HG02943 (cell line): ENCODE measurements at regions not wholly inside any gene's neighbourhood (a gene's known extent, or its start where the extent isn't known, plus 50 kb on each side); places are given as distances from the start of the nearest gene placed in this dataset.

Source experiments
- ATAC-seq: cut with Tn5 transposase; IDR thresholded peaks from one replicate; pipeline ENCODE4 v1.9.1; 2021; ENCODE audit warnings: mild to moderate bottlenecking, low read depth, moderate library complexity; ENCODE audit not compliant: unreplicated experiment

- ATAC-seq = no peak
These were observed 69.8 kb downstream of the CD83 start for GRCh38 chr6:14187406-14187805.

- no peak for ATAC-seq
These were observed 71.5 kb downstream of the CD83 start for GRCh38 chr6:14189074-14189473.

- ATAC-seq = no peak
These were observed 72.8 kb downstream of the CD83 start for GRCh38 chr6:14190191-14190928.

DNA sequence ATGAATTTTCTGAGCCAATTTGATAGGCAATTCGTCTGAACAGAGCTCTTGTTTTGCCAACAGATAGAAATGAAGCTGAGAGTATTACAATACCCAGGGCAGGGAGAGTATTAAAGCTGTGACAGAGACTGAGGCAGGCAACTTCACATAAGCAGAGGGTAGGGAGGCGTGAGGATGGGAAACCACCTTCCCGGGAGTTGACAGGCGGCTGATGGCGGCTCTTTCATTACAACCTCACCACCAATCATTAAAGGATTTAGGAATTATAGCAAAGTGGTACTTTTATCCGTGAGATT, 73.3 kb downstream of the CD83 start:
- no peak for ATAC-seq

- no peak for ATAC-seq
These were observed 74.2 kb downstream of the CD83 start for GRCh38 chr6:14191761-14192160.

DNA sequence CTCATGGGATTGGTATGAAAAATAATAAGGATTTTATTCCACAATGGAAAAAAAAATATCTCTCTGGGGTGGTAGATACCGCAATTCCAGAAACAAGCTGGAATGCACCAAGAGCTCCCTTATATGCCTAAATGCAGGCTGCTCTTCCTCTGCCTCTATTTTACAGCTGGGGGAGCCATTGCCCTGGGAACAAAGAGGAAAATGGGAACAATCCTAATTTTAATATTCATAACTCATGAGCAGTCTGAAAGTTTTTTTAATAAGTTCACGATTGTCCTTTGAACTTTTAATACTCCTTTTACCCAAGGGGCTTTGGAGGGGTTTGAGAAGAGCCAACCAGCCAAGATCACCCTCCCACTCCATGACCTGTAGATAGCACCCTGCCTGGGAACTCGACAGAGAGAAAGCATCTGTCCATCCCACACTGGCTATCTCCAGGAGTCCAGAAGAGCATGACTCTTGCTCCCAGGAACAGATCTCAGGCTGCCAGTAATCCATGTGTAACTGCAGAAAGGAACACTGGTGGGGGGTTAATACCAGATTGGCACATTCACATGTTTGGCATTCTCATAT, 74.7 kb downstream of the CD83 start:
- no peak for ATAC-seq

GRCh38 chr6:14193524-14193923, 76.0 kb downstream of the CD83 start:
- ATAC-seq = no peak

- no peak for ATAC-seq
These were observed 76.9 kb downstream of the CD83 start for GRCh38 chr6:14194483-14194882.

DNA sequence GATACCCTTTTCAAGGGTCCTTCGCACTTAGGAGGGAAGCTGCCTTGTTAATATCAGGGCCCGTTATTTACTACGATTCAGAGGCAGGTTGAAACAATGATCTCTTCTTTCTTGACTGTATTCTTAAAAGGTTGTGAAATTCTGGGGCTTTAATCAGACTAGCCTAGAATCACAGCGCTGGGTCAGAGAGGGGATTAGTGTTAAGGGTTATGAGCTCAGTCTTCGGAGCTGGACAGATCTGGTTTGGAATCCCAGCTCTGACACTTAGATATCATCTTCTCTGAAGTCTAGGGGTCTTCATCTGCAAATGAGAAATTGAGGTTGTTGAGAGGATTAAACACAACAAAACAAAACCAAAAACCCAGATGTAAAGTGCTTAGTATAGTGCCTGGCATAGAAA, 77.4 kb downstream of the CD83 start:
- ATAC-seq = no peak

DNA sequence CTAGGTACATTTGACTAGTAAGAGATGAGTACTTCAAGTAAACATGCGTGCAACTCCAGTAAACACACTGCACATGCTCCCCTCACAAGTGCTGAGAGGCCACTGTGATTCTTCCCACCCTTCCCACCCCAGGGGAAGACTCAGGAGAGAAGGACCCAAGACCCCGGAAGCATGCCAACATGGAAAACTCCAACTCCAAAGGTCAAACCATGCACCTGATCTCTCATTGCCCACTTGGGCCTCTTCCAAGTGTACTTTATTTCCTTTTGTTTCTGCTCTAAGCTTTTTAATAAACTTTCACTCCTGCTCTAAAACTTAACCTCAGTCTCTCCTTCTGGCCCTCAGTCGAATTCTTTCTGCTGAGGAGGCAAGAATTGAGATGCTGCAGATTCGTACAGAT, 78.5 kb downstream of the CD83 start:
- ATAC-seq = no peak

DNA sequence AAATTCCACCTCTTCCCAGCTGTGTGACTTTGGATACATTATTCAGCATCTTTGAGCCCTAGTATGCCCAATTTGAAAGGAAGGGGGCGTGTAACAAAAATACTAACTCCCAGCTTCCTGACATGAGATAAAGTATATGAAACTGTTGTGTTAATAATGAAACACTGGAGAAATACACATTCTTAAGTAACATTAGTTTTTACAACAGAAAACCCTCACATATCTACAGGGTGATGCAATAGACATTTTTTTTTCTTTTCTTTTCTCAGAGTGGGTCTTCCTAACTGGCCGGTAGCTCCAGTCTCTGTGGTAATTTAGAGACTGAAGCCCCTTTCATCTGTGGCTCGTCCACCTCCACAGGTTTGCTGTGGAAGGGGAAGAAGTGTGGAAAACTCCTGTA, 79.5 kb downstream of the CD83 start:
- no peak for ATAC-seq

DNA sequence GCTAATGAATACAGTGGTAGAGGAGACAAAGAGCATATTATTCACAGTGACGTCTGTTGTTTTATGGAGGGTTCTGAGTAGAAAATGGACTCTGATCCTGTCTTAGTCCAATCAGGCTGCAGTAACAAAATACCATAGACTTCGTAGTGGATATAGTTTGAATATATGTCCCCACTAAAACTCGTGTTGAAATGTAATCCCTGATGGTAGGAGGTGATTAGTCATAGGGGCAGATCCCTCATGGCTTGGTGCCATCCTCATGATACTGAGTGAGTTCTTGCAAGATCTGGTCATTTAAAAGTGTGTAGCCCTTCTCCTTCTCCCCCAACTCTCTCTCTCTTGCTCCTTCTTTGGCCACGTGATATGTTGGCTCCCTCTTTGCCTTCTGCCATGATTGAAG, 82.5 kb downstream of the CD83 start:
- ATAC-seq = no peak

- no peak for ATAC-seq
These were observed 85.4 kb downstream of the CD83 start for GRCh38 chr6:14202947-14203346.

DNA sequence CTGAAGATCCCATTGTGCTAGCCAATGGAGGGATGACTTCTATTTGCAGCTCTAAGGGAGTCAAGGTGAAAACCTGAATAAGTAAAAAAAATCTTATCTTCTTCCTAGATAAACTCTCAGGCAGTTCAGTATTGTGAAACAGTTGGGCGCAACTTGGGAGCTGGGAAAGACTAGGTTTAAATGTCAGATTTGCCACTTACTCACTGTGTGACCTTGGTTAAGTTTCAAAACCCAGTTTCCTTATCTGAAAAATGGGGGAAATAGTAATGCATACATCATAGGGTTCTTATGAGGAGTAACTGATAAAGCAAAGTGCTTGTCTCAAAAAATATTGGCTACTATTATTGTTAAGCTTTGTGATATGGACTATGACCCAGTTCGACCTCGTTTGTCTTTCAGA, 88.8 kb downstream of the CD83 start:
- no peak for ATAC-seq

GRCh38 chr6:14207448-14207847, 89.9 kb downstream of the CD83 start:
- ATAC-seq = no peak

- no peak for ATAC-seq
These were observed 91.4 kb downstream of the CD83 start for GRCh38 chr6:14209000-14209399.

DNA sequence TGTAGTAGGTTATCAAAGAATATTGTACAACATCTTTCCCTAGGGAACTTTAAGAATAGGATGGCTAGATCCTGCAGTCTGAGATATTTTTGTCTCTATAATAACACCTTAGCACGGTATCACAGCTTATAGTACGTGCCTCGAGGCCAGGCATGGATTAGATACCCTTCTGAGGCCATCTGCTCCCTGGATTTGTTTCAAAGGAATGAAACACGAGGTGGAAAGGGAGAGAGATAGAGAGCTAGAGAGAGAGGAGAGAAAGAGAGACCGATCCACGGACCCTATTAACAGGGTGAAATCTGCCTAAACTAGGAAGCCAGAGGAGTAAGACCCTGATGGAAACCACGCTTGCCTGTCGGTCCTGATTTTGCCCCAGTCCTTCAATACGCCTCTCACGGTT, 92.5 kb downstream of the CD83 start:
- ATAC-seq = no peak

DNA sequence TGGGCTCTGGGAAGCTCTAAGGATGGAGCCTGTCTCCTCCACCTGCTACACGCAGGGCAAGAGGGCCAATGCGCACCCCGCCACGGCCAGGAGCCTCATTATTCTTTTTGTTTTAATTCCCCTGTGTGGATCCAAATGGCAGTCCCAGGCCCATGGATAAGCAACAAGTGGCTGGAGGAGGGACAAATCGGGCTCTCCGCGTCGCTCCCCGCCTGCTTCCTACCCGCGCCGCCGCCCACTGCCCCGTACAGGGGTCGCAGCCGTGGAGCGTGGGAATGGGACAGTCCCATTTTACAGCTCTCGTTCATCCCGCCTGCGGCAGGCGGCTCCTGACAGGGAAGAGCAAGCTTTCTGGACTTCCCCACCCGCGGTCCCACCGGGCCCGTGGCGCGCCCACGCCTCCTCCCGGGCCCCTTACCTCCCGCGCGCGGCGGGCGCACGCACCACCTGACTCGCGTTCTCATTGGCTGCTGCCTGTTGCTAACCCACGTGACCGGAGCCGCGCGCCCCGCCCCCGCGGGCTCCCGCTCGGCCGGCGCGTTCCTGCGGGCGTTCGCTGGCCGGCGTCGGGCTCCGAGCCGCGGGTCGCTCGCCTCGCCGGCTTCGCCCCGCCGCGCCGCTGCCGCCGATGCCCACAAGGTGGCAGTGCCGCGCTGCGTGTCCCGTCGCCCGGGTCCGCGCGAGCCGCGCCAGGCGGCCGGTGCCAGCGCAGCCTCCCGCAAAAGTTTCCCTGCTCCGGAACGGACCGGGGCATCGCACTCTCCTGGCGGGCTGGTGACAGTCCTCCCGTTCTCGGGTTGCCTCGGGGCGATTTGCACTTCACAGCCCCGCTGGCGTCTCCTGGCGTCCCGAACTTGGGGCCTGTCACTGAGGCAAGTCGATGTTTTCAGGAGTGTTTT, 93.3 kb downstream of the CD83 start:
- peak; percentile 82 for ATAC-seq

DNA sequence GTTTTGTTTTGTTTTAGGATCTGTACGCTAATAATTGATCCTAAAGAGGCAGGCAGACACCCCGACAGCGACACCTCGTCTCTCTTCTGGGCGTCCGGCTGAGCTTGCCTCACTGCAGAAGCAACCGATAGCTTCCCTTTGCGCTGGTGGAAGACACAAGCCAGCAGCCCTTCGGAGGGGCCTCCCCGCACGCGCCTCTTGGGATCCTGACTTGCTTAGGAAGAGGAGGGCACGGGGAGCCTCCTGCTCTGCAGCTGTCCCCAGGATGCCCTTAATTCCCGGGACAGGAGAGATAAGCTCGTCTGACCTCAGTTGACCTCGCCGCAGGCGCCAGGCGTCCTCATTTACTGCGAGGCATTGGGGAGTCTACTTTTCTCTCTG, 94.0 kb downstream of the CD83 start:
- peak; percentile 18 for ATAC-seq

- ATAC-seq = no peak
These were observed 94.4 kb downstream of the CD83 start for GRCh38 chr6:14212020-14212419.

GRCh38 chr6:14212632-14213031, 95.1 kb downstream of the CD83 start:
- no peak for ATAC-seq
